ENCODE measurements at regions not wholly inside any gene's neighbourhood (a gene's known extent, or its start where the extent isn't known, plus 50 kb on each side); places are given as distances from the start of the nearest gene placed in this dataset.

DNA sequence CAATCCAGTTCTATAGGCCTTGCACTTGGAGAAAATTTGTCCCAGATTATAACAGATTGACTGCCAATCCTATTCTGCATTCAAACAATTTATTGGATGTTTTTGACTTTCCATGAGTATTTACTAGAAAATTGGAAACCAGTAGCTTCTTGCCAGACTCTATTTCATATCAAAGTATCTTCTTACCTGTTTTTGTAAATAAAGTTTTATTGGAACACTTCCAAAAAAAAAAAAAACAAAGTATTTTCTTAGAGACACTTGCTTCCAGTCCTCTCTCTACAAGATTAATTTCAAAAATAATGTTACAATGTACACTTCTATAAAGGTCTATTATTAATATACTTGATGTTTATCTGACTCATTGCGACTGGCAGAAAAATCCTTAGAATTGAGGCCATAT is 209.2 kb upstream of the PCDH9 start:
- no peak overlapping the region for H3K4me3 ChIP-seq
- H3K4me2 ChIP-seq (ENCODE audit: control insufficient read depth, insufficient read depth): no peak overlapping the region
- no peaks in the 10 kb centered on the region for H3K4me1 ChIP-seq (ENCODE audit: control insufficient read depth, insufficient read depth, low read length)
- ChIA-PET RAD21 (ENCODE audit: unreplicated experiment) (interaction anchor here (0.7 kb wide), 1 partner anchor 756 kb away, joined by 3 read pairs; no protein-coding TSS in a partner anchor), CTCF (interaction anchor here (0.6 kb wide), 1 partner anchor 800 kb away, joined by 3 read pairs; no protein-coding TSS in a partner anchor), POLR2A (no interaction called here), SMC1A (ENCODE audit: uncharacterized antibody, unreplicated experiment) (no interaction called here)
- BruUV-seq (replicated peaks): no TSS peak
- no peaks in the 10 kb centered on the region for H4K20me1 ChIP-seq (ENCODE audit: control insufficient read depth, insufficient read depth)
- no peak overlapping the region for H3K27ac ChIP-seq (ENCODE audit: control insufficient read depth, insufficient read depth)
- DNase-seq (ENCODE audit: low read depth, low spot score): no peak
- FAIRE-seq: no peak
- H3K36me3 ChIP-seq (ENCODE audit: control insufficient read depth in 2 of 2, insufficient read depth in 2 of 2, low read length in 1 of 2): no peaks in the 10 kb centered on the region
- no peak overlapping the region for H2AFZ ChIP-seq (ENCODE audit: control insufficient read depth, low read depth, low read length)
- H3K9ac ChIP-seq (ENCODE audit: control insufficient read depth, insufficient read depth, low read length): no peak overlapping the region
- 0% methylated on average over 1 of the region's 1 CpG for WGBS (ENCODE audit: insufficient coverage, insufficient replicate concordance, low lambda C conversion rate, missing lambda C conversion rate)
- in situ Hi-C loops (cut with MboI) (no loop called here), intact Hi-C loops (cut with micrococcal nuclease; ENCODE audit: unreplicated experiment) (no loop called here)
- no peaks in the 10 kb centered on the region for H3K79me2 ChIP-seq (ENCODE audit: control insufficient read depth, insufficient read depth, low read length)
- TF ChIP-seq, protein P1, sequence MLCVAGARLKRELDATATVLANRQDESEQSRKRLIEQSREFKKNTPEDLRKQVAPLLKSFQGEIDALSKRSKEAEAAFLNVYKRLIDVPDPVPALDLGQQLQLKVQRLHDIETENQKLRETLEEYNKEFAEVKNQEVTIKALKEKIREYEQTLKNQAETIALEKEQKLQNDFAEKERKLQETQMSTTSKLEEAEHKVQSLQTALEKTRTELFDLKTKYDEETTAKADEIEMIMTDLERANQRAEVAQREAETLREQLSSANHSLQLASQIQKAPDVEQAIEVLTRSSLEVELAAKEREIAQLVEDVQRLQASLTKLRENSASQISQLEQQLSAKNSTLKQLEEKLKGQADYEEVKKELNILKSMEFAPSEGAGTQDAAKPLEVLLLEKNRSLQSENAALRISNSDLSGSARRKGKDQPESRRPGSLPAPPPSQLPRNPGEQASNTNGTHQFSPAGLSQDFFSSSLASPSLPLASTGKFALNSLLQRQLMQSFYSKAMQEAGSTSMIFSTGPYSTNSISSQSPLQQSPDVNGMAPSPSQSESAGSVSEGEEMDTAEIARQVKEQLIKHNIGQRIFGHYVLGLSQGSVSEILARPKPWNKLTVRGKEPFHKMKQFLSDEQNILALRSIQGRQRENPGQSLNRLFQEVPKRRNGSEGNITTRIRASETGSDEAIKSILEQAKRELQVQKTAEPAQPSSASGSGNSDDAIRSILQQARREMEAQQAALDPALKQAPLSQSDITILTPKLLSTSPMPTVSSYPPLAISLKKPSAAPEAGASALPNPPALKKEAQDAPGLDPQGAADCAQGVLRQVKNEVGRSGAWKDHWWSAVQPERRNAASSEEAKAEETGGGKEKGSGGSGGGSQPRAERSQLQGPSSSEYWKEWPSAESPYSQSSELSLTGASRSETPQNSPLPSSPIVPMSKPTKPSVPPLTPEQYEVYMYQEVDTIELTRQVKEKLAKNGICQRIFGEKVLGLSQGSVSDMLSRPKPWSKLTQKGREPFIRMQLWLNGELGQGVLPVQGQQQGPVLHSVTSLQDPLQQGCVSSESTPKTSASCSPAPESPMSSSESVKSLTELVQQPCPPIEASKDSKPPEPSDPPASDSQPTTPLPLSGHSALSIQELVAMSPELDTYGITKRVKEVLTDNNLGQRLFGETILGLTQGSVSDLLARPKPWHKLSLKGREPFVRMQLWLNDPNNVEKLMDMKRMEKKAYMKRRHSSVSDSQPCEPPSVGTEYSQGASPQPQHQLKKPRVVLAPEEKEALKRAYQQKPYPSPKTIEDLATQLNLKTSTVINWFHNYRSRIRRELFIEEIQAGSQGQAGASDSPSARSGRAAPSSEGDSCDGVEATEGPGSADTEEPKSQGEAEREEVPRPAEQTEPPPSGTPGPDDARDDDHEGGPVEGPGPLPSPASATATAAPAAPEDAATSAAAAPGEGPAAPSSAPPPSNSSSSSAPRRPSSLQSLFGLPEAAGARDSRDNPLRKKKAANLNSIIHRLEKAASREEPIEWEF (IDR thresholded peaks at IDR 0.05; ENCODE audit: insufficient replicate concordance, low read depth, low read length): no peak
- TF ChIP-seq POLR2AphosphoS2 (IDR thresholded peaks at IDR 0.05; ENCODE audit: low read depth, low read length) (no peak), IKZF1 (conservative IDR thresholded peaks at IDR 0.05) (no peak), ZNF207 (IDR thresholded peaks at IDR 0.05; ENCODE audit: borderline replicate concordance) (no peak), SIX5 (IDR thresholded peaks at IDR 0.05; ENCODE audit: low read depth, low read length, severe bottlenecking) (no peak), TCF12 (IDR thresholded peaks at IDR 0.05; ENCODE audit: low read depth, low read length) (no peak), EZH2 (IDR thresholded peaks at IDR 0.05; ENCODE audit: borderline replicate concordance, control insufficient read depth, low read depth, low read length) (no peak), NRF1 (conservative IDR thresholded peaks at IDR 0.05; ENCODE audit: low read depth, low read length) (no peak), NFXL1 (IDR thresholded peaks at IDR 0.05; ENCODE audit: borderline replicate concordance) (no peak), PAX5 (IDR thresholded peaks at IDR 0.05; ENCODE audit: borderline replicate concordance, low read depth, low read length) (no peak), EP300 (IDR thresholded peaks at IDR 0.05; ENCODE audit: borderline replicate concordance in 1 of 2, control insufficient read depth in 1 of 2, low read depth in 2 of 2, low read length in 2 of 2) (no peak)
- TF ChIP-seq, protein P2, sequence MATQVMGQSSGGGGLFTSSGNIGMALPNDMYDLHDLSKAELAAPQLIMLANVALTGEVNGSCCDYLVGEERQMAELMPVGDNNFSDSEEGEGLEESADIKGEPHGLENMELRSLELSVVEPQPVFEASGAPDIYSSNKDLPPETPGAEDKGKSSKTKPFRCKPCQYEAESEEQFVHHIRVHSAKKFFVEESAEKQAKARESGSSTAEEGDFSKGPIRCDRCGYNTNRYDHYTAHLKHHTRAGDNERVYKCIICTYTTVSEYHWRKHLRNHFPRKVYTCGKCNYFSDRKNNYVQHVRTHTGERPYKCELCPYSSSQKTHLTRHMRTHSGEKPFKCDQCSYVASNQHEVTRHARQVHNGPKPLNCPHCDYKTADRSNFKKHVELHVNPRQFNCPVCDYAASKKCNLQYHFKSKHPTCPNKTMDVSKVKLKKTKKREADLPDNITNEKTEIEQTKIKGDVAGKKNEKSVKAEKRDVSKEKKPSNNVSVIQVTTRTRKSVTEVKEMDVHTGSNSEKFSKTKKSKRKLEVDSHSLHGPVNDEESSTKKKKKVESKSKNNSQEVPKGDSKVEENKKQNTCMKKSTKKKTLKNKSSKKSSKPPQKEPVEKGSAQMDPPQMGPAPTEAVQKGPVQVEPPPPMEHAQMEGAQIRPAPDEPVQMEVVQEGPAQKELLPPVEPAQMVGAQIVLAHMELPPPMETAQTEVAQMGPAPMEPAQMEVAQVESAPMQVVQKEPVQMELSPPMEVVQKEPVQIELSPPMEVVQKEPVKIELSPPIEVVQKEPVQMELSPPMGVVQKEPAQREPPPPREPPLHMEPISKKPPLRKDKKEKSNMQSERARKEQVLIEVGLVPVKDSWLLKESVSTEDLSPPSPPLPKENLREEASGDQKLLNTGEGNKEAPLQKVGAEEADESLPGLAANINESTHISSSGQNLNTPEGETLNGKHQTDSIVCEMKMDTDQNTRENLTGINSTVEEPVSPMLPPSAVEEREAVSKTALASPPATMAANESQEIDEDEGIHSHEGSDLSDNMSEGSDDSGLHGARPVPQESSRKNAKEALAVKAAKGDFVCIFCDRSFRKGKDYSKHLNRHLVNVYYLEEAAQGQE (IDR thresholded peaks at IDR 0.05; ENCODE audit: low read depth, low read length): no peak
- TF ChIP-seq, protein P3, sequence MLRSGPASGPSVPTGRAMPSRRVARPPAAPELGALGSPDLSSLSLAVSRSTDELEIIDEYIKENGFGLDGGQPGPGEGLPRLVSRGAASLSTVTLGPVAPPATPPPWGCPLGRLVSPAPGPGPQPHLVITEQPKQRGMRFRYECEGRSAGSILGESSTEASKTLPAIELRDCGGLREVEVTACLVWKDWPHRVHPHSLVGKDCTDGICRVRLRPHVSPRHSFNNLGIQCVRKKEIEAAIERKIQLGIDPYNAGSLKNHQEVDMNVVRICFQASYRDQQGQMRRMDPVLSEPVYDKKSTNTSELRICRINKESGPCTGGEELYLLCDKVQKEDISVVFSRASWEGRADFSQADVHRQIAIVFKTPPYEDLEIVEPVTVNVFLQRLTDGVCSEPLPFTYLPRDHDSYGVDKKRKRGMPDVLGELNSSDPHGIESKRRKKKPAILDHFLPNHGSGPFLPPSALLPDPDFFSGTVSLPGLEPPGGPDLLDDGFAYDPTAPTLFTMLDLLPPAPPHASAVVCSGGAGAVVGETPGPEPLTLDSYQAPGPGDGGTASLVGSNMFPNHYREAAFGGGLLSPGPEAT (IDR thresholded peaks at IDR 0.05; ENCODE audit: low read depth): no peak
- no peak for ATAC-seq
- H3K27me3 ChIP-seq (replicated peaks in 1 of 2; ENCODE audit: control insufficient read depth in 2 of 2, insufficient read depth in 2 of 2, low read length in 1 of 2): no peaks in the 10 kb centered on the region
- no peaks in the 10 kb centered on the region for H3K9me3 ChIP-seq (replicated peaks; ENCODE audit: control insufficient read depth, insufficient read depth, low read length)
